NCI-H69 (cell line): ENCODE measurements at regions not wholly inside any gene's neighbourhood (a gene's known extent, or its start where the extent isn't known, plus 50 kb on each side); places are given as distances from the start of the nearest gene placed in this dataset.
"Not testable (repeated sequence)": the region's sequence is repeated elsewhere in the genome, so short reads cannot be mapped to it uniquely, and the experiment has no call there.

Experiments used
- DNase-seq: peaks from one replicate; lab custom pipeline; 2025; lab: John Stamatoyannopoulos, UW

DNA sequence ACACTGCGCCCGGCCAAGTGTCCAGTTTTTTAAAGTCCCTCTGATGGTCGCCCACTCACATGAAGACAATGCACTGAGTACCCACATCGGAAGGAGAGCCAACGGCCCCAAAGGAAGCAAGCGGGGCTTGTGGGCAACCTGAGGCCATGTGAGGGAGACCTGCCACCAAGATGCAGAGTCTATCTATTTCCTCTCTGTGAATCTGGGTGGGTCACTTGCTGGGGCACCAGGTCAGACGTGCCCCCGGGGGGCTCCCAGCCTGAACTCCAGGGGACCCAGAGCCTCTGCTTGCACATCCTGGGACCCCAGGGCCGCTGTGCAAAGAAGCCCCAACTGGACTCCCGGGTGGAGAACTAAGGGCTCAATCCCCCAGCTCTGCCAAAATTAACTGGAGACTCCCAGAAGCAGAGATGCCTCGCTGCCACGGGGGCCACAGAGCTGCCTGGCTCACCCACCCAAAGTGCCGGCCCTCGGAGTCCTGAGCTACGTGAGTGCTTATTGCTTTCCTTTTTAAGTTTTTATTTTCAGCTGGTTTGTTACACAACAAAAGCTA lies 106.4 kb downstream of the BRD1 start:
- no peak for DNase-seq

DNA sequence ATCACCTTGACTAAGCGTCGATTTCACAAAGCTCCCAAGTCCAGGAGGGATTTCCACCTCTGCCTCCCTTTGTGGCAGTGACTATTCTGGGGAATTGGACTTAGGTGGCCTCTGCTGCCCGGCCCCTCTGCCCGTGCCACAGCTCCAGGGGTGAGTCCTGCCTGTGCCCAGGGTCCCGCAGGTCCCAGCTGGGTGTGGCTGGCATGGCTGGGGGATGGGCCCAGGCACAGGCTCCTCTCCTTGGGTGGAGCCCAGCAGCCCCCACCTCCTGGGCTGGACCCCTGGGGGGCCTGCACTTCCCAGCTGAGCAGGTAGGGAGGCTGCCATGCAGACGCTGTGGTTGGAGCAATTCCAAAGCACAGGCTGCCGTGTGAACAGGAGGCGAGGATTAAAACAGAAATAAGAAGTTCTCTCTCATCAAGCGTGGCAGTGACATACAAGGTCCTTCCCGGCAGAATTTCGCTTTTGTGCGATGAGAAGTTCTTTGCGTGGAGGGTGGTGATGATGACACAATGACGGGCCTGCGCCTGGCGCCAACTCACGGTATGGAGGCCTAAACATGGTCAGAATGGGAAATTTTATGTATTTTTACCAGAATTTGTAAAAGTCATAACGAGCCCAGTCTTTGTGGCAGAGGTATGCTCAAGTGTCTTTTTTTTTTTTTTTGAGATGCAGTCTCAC lies 107.3 kb downstream of the BRD1 start:
- DNase-seq: no peak

- no peak for DNase-seq
These were observed 108.6 kb downstream of the BRD1 start for GRCh38 chr22:49719046-49719445.

DNA sequence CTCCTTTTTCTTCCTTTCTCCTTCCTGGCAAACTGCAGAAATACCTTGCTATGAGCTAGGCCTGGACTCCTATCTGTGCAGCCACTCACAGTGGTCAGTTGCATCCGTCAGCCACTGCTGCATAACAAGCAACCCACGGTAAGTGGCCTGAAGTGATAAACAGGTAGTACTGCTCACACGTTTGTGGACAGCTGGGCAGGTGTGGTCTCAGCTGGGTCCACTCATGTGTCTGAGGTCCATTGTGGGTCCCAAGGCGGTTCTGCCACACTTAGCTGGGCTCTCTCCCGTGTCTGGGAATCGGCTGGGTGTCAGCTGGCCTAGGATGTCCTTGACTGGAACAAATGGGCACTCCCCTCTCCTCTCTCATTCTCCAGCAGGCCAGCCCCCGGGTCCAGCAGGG lies 109.3 kb downstream of the BRD1 start:
- no peak for DNase-seq

- DNase-seq: no peak
These were observed 110.3 kb downstream of the BRD1 start for GRCh38 chr22:49717322-49717919.

- no peak for DNase-seq
These were observed 111.2 kb downstream of the BRD1 start for GRCh38 chr22:49716441-49716840.

- DNase-seq: no peak
These were observed 112.2 kb downstream of the BRD1 start for GRCh38 chr22:49715450-49715849.

- no peak for DNase-seq
These were observed 114.7 kb downstream of the BRD1 start for GRCh38 chr22:49713003-49713402.

GRCh38 chr22:49712195-49712791 lies 115.4 kb downstream of the BRD1 start:
- no peak for DNase-seq

GRCh38 chr22:49710746-49711145 lies 116.9 kb downstream of the BRD1 start:
- no peak for DNase-seq

GRCh38 chr22:49709464-49709863 lies 118.2 kb downstream of the BRD1 start:
- no peak for DNase-seq

DNA sequence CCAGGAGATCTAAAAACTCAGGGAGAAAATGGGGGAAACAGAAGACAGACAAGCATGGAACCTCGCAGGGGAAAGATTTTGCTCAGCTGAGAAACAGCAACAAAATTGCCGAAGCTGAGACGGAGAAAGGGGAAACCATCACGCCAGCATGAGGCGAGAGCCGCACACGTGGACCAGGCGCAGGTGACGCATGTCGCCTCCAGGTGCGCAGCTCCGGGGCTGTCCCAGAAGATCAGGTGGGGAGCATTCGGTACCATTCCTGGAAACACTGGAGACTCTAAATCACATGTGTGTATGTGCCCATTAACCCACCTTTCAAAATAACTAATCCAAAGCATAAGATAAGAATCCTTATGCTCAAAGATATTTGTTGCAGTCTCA lies 121.7 kb downstream of the BRD1 start:
- DNase-seq: peak; percentile 11

- no peak for DNase-seq
These were observed 122.3 kb downstream of the BRD1 start for GRCh38 chr22:49705216-49705971.

GRCh38 chr22:49704345-49705215 lies 123.1 kb downstream of the BRD1 start:
- DNase-seq: no peak

DNA sequence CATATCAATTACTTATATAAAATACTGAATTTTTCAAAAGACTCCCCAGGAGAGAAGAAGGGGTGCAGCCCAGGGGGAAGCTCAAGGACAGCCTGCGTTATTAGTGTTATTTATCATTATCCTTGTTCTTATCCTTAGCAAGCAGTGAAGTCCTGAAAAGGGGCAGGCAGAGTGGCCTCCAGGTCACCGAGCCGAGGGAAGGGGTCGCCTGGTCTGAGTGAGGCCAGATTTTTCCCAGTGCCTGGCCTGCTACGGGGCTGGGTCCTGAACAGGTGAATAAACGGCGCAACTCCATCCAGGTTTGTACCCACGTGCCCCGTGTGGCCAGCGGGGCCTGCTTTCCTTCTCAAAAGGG lies 123.7 kb downstream of the BRD1 start:
- DNase-seq: no peak

DNA sequence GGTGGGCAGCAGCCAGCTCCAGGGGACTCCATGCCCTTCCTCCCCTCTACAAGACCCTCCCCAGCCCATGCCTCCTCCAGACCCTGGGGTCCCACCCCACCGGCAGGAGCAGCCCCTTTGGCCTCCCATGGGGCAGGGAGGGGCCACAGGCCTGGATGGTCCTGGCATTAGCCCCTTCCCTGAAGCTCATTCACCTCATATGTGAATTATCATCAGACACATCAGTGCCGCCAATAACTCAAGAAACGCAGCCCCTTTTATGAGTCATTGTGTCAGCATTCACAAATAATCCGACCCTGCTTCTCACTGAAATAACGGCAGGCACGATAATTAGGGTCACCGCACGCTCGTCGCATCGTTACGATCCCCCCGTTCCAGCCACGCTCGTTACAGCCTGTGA lies 124.2 kb downstream of the BRD1 start:
- no peak for DNase-seq

DNA sequence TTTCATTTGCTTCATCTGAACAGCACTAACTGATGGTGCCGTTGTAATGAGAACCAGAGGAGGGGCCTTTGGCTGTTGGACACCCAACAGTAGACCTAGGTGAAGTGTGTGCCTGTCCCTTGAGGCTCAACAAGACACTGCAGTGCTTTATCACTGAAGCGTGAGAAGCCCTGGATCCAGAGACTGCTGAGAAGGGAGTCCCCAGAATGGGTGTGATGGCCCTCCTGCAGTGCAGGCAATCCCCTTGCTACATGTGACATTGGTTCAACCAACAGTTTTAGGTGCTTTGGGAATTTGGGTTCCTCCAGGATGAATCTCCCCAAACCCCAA lies 125.6 kb downstream of the BRD1 start:
- no peak for DNase-seq

DNA sequence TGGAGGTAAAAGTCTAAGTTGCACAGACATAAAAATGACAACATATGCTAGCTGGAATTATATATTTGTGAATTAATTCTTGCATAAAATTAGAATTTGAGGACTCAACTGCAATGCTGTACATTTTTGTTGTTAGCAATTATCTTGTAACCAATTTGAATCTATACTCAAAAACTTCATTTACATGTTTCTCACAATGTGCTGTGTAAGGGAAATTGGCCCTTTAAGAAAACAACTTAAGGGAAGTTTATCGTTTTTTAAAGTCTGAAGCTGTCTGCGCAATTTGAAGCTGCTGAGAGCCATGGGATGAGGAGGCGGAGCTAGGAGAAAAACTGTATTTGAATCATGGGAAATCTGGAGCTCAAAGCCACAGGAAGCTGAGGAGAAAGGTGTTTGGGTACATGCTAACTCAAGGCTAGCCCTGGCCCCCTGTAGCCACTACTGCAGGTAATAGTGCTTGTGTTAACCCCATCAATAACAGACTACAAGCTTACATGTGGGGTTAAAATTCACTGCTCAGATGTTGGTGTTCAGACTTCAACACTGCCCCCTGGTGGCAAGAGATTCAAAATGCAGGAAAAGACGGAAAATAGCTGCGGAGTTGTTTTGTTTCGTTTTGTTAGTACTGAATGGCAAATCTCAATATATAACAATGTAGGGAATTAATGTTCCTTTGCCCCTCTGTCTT lies 126.1 kb downstream of the BRD1 start:
- DNase-seq: no peak

DNA sequence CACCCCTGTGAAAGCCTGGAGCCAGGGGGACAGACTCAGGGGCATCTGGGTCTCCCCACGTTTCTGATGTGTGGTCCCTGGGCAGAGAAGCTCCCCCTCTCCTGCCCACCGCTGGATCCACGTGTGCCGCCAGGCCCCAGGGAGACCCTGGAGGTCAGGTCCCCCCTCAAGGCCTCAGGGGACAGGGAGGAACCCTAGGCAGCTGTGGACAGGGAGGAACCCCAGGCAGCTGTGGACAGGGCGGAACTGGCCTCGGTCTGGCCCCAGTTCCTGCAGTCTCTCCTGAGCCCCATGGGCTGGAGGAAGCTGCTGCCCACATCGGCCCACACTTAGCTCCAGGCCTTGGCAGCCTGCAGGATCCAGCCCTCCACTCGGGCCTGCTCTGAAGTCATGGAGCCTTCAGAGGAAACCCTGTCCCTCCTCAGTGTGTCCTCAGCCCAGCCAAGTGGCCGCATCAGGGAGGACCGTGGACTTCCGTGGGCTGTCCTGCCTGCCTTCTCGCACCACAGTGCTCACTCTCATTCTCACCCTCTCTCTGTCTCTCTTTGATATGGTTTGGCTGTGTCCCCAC lies 127.7 kb downstream of the BRD1 start:
- DNase-seq: no peak

GRCh38 chr22:49699476-49699875 lies 128.2 kb downstream of the BRD1 start:
- DNase-seq: no peak

DNA sequence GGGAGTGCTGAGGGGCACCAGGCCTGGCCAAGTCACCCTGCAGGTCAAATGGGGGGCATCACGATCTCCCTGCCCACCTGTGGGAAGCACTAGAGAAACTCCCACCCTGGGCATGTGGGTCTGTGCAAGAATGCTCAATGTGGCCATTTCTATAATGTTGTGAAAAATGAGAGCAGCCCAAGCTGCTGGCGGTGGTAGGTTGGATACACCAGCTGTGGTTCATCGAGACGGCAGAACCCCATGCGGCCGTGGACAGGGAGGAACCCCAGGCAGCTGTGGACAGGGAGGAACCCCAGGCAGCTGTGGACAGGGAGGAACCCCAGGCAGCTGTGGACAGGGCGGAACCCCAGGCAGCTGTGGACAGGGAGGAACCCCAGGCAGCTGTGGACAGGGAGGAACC lies 129.1 kb downstream of the BRD1 start:
- not testable (repeated sequence) for DNase-seq
